ENCODE measurements at regions not wholly inside any gene's neighbourhood (a gene's known extent, or its start where the extent isn't known, plus 50 kb on each side); places are given as distances from the start of the nearest gene placed in this dataset.

GRCh38 chr6:138640028-138640427 is 133.5 kb upstream of the CCDC28A start:
- Histone ChIP-seq H3K79me2 (ENCODE audit: insufficient read depth, low read length) (peaks cover 5% of the 10 kb centered on the region), H3K27me3 (ENCODE audit: insufficient read depth, low read length) (no peaks in the 10 kb centered on the region), H4K20me1 (ENCODE audit: insufficient read depth, low read length) (no peaks in the 10 kb centered on the region), H3K36me3 (ENCODE audit: insufficient read depth, low read length) (no peaks in the 10 kb centered on the region), H3K4me1 (ENCODE audit: insufficient read depth, low read length) (no peaks in the 10 kb centered on the region), H3K4me2 (ENCODE audit: low read length) (no peak overlapping the region), H3K9ac (ENCODE audit: low read length) (no peak overlapping the region), H2AFZ (ENCODE audit: low read depth, low read length) (no peak overlapping the region), H3K27ac (ENCODE audit: low read depth, low read length) (no peak overlapping the region), H3K4me3 (ENCODE audit: insufficient read depth, low read depth, low read length) (no peak overlapping the region), H3K9me3 (ENCODE audit: insufficient read depth, low read depth, low read length) (no peaks in the 10 kb centered on the region)
- Mint-ChIP-seq H3K27ac (ENCODE audit: unreplicated experiment) (no peak overlapping the region), H3K27me3 (ENCODE audit: low read depth, unreplicated experiment) (no peaks in the 10 kb centered on the region), H3K36me3 (ENCODE audit: low read depth, unreplicated experiment) (peaks cover 2% of the 10 kb centered on the region), H3K4me1 (ENCODE audit: low read depth, unreplicated experiment) (no peaks in the 10 kb centered on the region), H3K4me3 (ENCODE audit: unreplicated experiment) (no peak overlapping the region), H3K9me3 (ENCODE audit: unreplicated experiment) (no peaks in the 10 kb centered on the region)
- DNase-seq (ENCODE audit: low read depth) (no peak), FAIRE-seq (no peak)
- TF ChIP-seq EZH2 (IDR thresholded peaks at IDR 0.05; ENCODE audit: insufficient read depth, low read length), result no peak
- no peak for TF ChIP-seq CTCF (IDR thresholded peaks at IDR 0.05; ENCODE audit: insufficient read depth, low read depth, low read length)

GRCh38 chr6:138643210-138643609 is 130.4 kb upstream of the CCDC28A start:
- Histone ChIP-seq H3K4me3 (ENCODE audit: insufficient read depth, low read depth, low read length) (no peak overlapping the region), H3K4me1 (ENCODE audit: insufficient read depth, low read length) (peaks cover 7% of the 10 kb centered on the region), H3K27ac (ENCODE audit: low read depth, low read length) (no peak overlapping the region), H3K9ac (ENCODE audit: low read length) (no peak overlapping the region), H4K20me1 (ENCODE audit: insufficient read depth, low read length) (no peaks in the 10 kb centered on the region), H3K79me2 (ENCODE audit: insufficient read depth, low read length) (peaks cover under 1% of the 10 kb centered on the region), H2AFZ (ENCODE audit: low read depth, low read length) (no peak overlapping the region), H3K36me3 (ENCODE audit: insufficient read depth, low read length) (no peaks in the 10 kb centered on the region), H3K27me3 (ENCODE audit: insufficient read depth, low read length) (no peaks in the 10 kb centered on the region), H3K9me3 (ENCODE audit: insufficient read depth, low read depth, low read length) (no peaks in the 10 kb centered on the region), H3K4me2 (ENCODE audit: low read length) (no peak overlapping the region)
- peaks cover 2% of the 10 kb centered on the region for H3K36me3 Mint-ChIP-seq (ENCODE audit: low read depth, unreplicated experiment)
- H3K27me3 Mint-ChIP-seq (ENCODE audit: low read depth, unreplicated experiment), result no peaks in the 10 kb centered on the region
- no peaks in the 10 kb centered on the region for H3K9me3 Mint-ChIP-seq (ENCODE audit: unreplicated experiment)
- no peak for DNase-seq (ENCODE audit: low read depth)
- H3K27ac Mint-ChIP-seq (ENCODE audit: unreplicated experiment), result no peak overlapping the region
- no peak for FAIRE-seq
- no peak overlapping the region for H3K4me3 Mint-ChIP-seq (ENCODE audit: unreplicated experiment)
- H3K4me1 Mint-ChIP-seq (ENCODE audit: low read depth, unreplicated experiment), result no peaks in the 10 kb centered on the region
- TF ChIP-seq CTCF (IDR thresholded peaks at IDR 0.05; ENCODE audit: insufficient read depth, low read depth, low read length) (no peak), EZH2 (IDR thresholded peaks at IDR 0.05; ENCODE audit: insufficient read depth, low read length) (no peak)

- Mint-ChIP-seq H3K4me1 (ENCODE audit: low read depth, unreplicated experiment) (no peaks in the 10 kb centered on the region), H3K9me3 (ENCODE audit: unreplicated experiment) (no peaks in the 10 kb centered on the region), H3K27me3 (ENCODE audit: low read depth, unreplicated experiment) (no peaks in the 10 kb centered on the region), H3K36me3 (ENCODE audit: low read depth, unreplicated experiment) (peaks cover 7% of the 10 kb centered on the region), H3K4me3 (ENCODE audit: unreplicated experiment) (no peak overlapping the region), H3K27ac (ENCODE audit: unreplicated experiment) (no peak overlapping the region)
- TF ChIP-seq CTCF (IDR thresholded peaks at IDR 0.05; ENCODE audit: insufficient read depth, low read depth, low read length), result no peak
- no peak for TF ChIP-seq EZH2 (IDR thresholded peaks at IDR 0.05; ENCODE audit: insufficient read depth, low read length)
- no peak overlapping the region for H2AFZ ChIP-seq (ENCODE audit: low read depth, low read length)
- peaks cover 7% of the 10 kb centered on the region for H3K4me1 ChIP-seq (ENCODE audit: insufficient read depth, low read length)
- H3K79me2 ChIP-seq (ENCODE audit: insufficient read depth, low read length), result peaks cover 3% of the 10 kb centered on the region
- DNase-seq (ENCODE audit: low read depth) (no peak), FAIRE-seq (no peak)
- H3K4me3 ChIP-seq (ENCODE audit: insufficient read depth, low read depth, low read length), result no peak overlapping the region
- no peaks in the 10 kb centered on the region for H3K27me3 ChIP-seq (ENCODE audit: insufficient read depth, low read length)
- H4K20me1 ChIP-seq (ENCODE audit: insufficient read depth, low read length), result no peaks in the 10 kb centered on the region
- H3K9me3 ChIP-seq (ENCODE audit: insufficient read depth, low read depth, low read length), result no peaks in the 10 kb centered on the region
- no peaks in the 10 kb centered on the region for H3K36me3 ChIP-seq (ENCODE audit: insufficient read depth, low read length)
- H3K4me2 ChIP-seq (ENCODE audit: low read length), result peak overlapping the region; percentile 78
- no peak overlapping the region for H3K27ac ChIP-seq (ENCODE audit: low read depth, low read length)
- no peak overlapping the region for H3K9ac ChIP-seq (ENCODE audit: low read length)
Observed at GRCh38 chr6:138645976-138646640, 127.5 kb upstream of the CCDC28A start.
